A172 (cell line): ENCODE measurements at regions not wholly inside any gene's neighbourhood (a gene's known extent, or its start where the extent isn't known, plus 50 kb on each side); places are given as distances from the start of the nearest gene placed in this dataset.
A peak's percentile ranks its signal among the peaks of the same experiment; 100 is the strongest.
"Not testable (repeated sequence)": the region's sequence is repeated elsewhere in the genome, so short reads cannot be mapped to it uniquely, and the experiment has no call there.

Experiments used
- DNase-seq: peaks from one replicate; pipeline ENCODE4 v3.0.0-alpha.2; 2015; ENCODE audit warnings: low spot score

- no peak for DNase-seq
Measured at GRCh38 chr2:234161932-234162331, 111.4 kb downstream of the SPP2 start.

DNA sequence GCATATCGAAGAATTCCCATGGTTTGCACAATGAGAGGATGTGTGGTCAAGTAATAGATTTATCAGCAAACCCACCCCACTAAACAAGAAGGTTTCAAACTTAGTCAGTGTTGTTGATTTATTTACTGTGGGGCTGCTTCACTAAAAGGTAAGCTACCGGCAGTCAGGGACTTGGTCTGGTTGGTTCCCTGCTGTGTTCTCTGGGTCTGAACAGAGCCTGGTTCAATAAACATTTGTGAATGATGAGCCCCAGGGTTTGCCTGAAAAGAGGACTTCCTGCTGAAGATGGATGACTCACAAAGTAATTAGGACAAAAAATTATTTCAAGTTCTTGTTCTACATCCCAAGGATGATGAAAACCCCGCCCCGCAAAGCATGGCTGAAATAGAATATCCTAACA lies 108.3 kb downstream of the SPP2 start:
- DNase-seq = peak; percentile 83

- no peak for DNase-seq
Measured at GRCh38 chr2:234157817-234158588, 107.5 kb downstream of the SPP2 start.

DNA sequence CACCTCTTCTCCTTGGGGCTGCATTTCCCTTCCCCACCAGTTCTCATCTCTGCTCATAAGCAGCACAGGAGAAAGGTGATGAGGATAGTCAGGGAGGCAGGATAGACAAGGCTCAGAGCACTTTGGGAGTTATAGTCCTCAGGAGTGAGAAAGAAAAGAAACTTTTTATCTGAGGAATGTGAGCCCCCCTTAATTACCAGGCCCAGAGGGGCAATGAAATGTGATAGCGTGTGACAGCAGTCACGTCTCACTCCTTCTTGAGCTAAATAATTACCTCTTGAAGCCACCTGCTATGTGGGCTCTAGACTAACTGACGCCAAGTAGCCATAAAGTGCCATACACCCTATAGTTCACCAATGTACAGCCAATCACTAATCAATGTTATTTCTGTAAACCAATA lies 105.8 kb downstream of the SPP2 start:
- no peak for DNase-seq

GRCh38 chr2:234152835-234153234 lies 102.3 kb downstream of the SPP2 start:
- not testable (repeated sequence) for DNase-seq

GRCh38 chr2:234147335-234147861 lies 96.9 kb downstream of the SPP2 start:
- peak; percentile 90 for DNase-seq

DNA sequence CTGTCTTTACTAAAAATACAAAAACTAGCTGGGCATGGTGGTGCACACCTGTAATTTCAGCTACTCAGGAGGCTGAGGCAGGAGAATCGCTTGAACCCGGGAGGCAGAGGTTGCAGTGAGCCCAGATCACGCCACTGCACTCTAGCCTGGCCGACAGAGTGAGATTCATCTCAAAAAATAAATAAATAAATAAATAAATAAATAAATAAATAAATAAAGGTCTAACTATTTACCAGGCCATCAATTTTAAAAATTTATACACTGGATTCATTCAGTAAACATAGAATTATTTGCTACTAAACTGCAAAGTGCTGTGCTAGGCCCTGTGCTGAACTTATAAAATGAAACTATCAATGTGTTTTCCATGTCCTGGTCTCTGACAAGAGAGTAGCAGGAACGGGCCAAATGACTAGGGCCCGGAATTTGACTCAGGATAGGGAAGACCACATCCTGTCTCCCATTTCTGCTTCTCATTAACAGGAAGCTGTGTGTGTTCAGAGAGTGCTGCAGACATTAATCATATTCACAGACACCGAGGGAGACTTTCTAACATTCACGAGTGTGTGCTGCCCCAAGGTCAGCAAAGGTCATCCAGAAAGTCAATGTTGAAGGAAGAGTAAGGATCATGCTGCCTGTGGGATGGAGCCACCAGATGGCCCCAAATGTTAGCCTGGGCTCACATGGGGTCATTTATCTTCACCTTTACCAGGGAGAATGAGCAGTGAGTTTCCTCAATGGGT lies 95.8 kb downstream of the SPP2 start:
- DNase-seq = peak; percentile 99

DNA sequence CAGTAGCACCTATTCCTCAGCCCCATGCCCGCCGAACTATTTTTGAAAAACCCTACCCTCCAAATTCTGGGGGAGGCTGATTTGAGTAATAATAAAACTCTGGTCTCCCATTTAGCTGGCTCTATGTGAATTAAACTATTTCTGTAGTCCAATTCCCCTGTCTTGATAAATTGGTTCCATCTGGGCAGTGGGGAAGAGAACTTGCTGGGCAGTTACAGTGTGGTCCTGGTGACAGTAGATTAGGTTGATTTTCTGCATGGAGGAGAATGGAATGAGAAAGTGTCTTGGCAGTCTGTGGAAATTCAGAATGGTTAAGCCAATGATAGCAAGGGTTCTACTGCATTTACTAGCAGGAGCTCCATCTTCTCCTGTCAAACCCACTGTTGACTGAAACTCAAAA lies 95.0 kb downstream of the SPP2 start:
- DNase-seq = no peak

DNA sequence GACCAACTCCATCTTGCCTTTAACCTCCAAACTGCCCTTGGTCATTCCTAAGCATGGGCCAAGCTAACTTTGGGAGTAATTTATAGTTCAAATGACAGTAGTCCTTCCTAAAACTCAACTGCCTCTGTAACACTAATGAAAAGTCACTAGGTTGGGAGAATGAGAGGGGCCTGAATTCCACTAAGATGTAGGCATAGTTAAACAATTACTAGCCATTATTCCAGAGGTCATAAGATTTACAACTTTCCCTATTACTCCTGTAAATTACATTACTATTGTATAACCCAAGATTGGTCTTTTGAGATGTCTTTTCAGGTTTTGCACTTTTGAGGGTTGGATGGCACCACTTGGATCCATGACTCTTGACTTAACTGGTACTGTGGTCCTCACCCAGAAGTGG lies 94.6 kb downstream of the SPP2 start:
- DNase-seq = no peak

DNA sequence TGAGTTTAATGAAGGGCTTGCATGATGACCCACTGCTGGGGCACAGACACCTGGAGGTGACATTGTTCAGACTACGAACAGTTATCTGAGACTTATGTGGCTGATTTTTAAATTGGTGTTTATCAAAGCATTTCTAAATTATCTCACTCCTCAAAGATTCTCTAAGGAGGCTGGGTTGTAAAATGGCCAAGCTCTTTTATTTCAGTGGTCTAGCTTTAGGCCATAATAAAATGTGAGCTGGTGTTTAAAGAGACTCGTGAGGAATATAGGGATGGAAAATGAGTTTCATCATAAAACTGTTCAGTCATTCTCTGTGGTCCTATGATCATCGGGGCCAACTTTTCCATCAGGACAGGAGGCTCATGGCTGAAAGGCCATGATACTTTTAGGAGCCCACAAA lies 93.4 kb downstream of the SPP2 start:
- DNase-seq = no peak

- DNase-seq = peak; percentile 33
Measured at GRCh38 chr2:234142530-234142929, 92.0 kb downstream of the SPP2 start.

DNA sequence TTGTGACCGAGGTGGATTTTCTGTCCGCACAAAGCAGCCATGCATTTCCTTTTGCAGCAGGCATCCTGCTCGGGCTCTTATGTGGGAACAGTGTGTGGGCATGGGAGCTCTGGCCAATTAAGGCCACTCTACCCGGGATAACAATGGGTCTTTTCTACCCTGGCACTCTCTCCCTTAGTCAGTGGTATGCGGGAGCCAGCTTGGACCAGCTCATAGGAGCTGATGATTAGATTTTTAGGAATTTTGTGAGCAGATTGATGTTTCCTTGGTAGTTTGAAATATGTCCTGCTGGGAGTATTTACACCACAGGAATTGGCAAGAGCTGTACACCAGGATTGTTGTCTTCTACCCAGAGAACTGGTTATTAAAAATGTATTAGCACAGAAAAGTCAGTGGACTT lies 89.3 kb downstream of the SPP2 start:
- peak; percentile 65 for DNase-seq

- DNase-seq = no peak
Measured at GRCh38 chr2:234138836-234139235, 88.3 kb downstream of the SPP2 start.

DNA sequence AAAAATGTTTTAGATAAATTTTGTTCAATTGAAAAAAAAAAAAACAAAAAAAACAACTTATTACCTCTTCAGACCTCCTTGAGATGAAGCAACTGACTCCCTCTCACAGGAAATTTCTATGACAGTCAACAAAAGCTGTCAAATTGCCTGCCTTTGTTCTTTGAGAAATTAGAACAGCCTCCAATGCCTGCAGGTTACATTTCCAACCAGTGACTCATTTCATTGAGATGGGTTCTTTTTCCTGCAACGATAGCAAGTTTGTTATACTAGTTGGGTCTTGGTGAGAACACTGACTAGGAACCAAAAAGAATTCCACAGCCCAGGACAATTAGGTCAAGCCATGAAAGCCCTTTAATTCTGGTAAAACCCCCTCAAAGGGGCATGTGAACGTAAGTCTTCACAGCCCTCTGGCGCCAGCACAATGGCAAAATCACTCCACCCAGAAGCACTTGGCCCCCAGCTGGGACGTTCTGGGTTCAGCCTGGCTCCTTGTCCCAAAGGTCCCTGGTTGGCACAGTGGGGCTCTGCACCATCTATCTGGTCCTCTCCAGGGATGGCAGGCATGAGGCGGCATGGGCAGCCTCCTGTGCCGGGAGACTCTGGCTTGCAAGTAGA lies 87.0 kb downstream of the SPP2 start:
- DNase-seq = peak; percentile 95

GRCh38 chr2:234136461-234136860 lies 86.0 kb downstream of the SPP2 start:
- DNase-seq = peak; percentile 66

- DNase-seq = peak; percentile 94
Measured at GRCh38 chr2:234135750-234136221, 85.3 kb downstream of the SPP2 start.

DNA sequence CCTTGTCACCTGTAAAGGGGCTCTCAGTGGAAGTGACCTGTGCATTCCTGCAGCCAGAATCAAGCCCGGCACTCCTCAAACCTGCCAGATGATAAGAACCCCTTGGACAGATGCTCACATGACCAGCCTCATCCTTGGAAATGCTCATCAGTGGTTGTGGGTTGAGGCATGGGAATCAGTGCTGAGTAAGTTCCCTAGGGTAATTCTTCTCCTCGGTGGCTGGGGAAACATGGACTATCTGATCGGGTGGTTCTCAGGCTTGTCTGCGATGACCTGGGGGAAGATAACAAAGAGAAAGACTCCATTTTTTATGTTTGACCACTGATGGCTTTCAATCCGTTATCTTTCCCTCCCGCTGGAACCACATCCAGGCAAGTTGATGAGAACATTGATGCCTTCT lies 84.0 kb downstream of the SPP2 start:
- no peak for DNase-seq

DNA sequence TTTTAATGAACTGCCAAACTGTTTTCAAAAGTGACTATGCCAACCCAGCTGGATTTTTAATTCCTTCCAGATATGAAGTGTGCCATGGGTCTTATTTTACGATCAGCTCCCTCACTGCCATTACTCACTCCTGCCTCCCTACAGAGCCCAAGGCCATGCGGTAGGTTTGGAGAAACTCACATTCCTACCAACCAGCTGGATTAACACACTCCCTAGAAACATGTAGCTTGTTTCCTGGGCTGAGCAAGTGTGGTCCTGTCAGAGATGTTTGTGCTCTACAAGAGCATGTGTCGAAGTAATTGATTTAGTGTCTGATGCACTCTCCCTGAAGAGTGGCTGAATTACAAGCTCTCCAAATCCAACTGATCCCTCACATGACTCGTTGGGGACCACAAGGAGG lies 82.5 kb downstream of the SPP2 start:
- DNase-seq = peak; percentile 70

- DNase-seq = no peak
Measured at GRCh38 chr2:234130777-234131181, 80.3 kb downstream of the SPP2 start.

GRCh38 chr2:234128606-234129005 lies 78.1 kb downstream of the SPP2 start:
- no peak for DNase-seq
